ENCODE measurements at regions not wholly inside any gene's neighbourhood (a gene's known extent, or its start where the extent isn't known, plus 50 kb on each side); places are given as distances from the start of the nearest gene placed in this dataset.

DNA sequence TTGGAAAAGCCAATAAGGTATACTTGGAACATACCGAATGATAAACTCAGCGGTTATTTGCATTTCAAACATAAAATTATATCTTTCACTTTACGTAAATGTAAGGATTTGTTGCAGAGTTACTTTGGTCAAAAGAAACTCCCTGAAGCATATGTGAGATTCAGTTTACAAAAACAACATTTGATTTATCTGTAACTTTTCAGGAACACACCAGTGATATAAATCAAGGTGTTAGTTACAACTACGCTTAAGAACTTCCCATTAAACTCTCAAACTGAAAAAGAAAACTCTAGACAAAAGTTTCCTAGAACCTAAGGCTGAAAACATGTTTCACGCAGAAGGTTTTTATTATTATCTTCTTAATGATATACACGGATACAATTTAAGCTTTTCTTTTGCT is 110.6 kb upstream of the MEIS1 start:
- TF ChIP-seq, protein P1, sequence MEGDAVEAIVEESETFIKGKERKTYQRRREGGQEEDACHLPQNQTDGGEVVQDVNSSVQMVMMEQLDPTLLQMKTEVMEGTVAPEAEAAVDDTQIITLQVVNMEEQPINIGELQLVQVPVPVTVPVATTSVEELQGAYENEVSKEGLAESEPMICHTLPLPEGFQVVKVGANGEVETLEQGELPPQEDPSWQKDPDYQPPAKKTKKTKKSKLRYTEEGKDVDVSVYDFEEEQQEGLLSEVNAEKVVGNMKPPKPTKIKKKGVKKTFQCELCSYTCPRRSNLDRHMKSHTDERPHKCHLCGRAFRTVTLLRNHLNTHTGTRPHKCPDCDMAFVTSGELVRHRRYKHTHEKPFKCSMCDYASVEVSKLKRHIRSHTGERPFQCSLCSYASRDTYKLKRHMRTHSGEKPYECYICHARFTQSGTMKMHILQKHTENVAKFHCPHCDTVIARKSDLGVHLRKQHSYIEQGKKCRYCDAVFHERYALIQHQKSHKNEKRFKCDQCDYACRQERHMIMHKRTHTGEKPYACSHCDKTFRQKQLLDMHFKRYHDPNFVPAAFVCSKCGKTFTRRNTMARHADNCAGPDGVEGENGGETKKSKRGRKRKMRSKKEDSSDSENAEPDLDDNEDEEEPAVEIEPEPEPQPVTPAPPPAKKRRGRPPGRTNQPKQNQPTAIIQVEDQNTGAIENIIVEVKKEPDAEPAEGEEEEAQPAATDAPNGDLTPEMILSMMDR (IDR thresholded peaks at IDR 0.05 in 4 of 5, conservative IDR thresholded peaks at IDR 0.05 in 1 of 5): no peak
- no peak for TF ChIP-seq POLR2A (IDR thresholded peaks at IDR 0.05)
